Smooth muscle cell of the brain vasculature (primary cell): ENCODE measurements at regions not wholly inside any gene's neighbourhood (a gene's known extent, or its start where the extent isn't known, plus 50 kb on each side); places are given as distances from the start of the nearest gene placed in this dataset.
"Not testable (repeated sequence)": the region's sequence is repeated elsewhere in the genome, so short reads cannot be mapped to it uniquely, and the experiment has no call there.

Experiments used
- DNase-seq: peaks from one replicate; pipeline ENCODE4 v3.0.0-alpha.2; 2012; ENCODE audit warnings: low read depth, low spot score

GRCh38 chr7:92915348-92915747, 79.0 kb upstream of the CDK6 start:
- DNase-seq: no peak

GRCh38 chr7:92914645-92915044, 78.3 kb upstream of the CDK6 start:
- no peak for DNase-seq

- no peak for DNase-seq
These were observed 77.5 kb upstream of the CDK6 start for GRCh38 chr7:92913849-92914248.

GRCh38 chr7:92910976-92911375, 74.6 kb upstream of the CDK6 start:
- DNase-seq: no peak

- DNase-seq: no peak
These were observed 73.5 kb upstream of the CDK6 start for GRCh38 chr7:92909686-92910475.

GRCh38 chr7:92904244-92905131, 68.1 kb upstream of the CDK6 start:
- DNase-seq: peak; percentile 53

GRCh38 chr7:92898798-92899197, 62.4 kb upstream of the CDK6 start:
- no peak for DNase-seq

GRCh38 chr7:92894857-92895256, 58.5 kb upstream of the CDK6 start:
- DNase-seq: not testable (repeated sequence)

- no peak for DNase-seq
These were observed 52.7 kb upstream of the CDK6 start for GRCh38 chr7:92889081-92889480.
